T-cell (primary cell): ENCODE measurements at regions not wholly inside any gene's neighbourhood (a gene's known extent, or its start where the extent isn't known, plus 50 kb on each side); places are given as distances from the start of the nearest gene placed in this dataset.
"Not testable (repeated sequence)": the region's sequence is repeated elsewhere in the genome, so short reads cannot be mapped to it uniquely, and the experiment has no call there.

Experiments used
- ATAC-seq, 4 experiments: fragments of 200-7000 bp in 3 of 4; fragments of 150-1000 bp in 1 of 4; cut with Tn5 transposase; replicated peaks in 1 of 4; 1 replicate in 3 of 4; 2 replicates in 1 of 4; pipeline ENCODE4 v1.10.0; 2021; ENCODE audit warnings: moderate library complexity in 3 of 4, mild to moderate bottlenecking in 2 of 4, moderate number of reproducible peaks in 1 of 4
- CTCF ChIA-PET, 2 donors: fragments of 300-600 bp; sonication (Branson Sonifier 250); formaldehyde crosslinking; loops; one replicate each; lab custom pipeline; 2022; ENCODE audit warnings: antibody characterized with exemption in 2 of 2; lab: Charles Lee
- POLR2A ChIA-PET, 2 donors: fragments of 300-600 bp; sonication (Branson Sonifier 250); formaldehyde crosslinking; loops; one replicate each; lab custom pipeline; 2022; ENCODE audit warnings: antibody characterized with exemption in 2 of 2; lab: Charles Lee
- DNase-seq, 35 experiments: peaks; one replicate each; pipeline versions ENCODE4 v3.0.0 to v3.0.0-alpha.2; 2013 to 2023
- H3K27ac ChIP-seq: one replicate; pipeline ENCODE4 v1.5.1; 2013; ENCODE audit warnings: low read length
- H3K27me3 ChIP-seq, 2 experiments: replicated peaks in 1 of 2; 1 replicate in 1 of 2; 2 replicates in 1 of 2; pipeline versions ENCODE4 v1.6.1 to v1.7.0; 2013; ENCODE audit warnings: low read length in 1 of 2, mixed read lengths in 1 of 2; ENCODE audit not compliant: control insufficient read depth in 2 of 2, insufficient read depth in 2 of 2; ENCODE audit errors: extremely low read depth in 1 of 2
- H3K36me3 ChIP-seq, 2 donors: 1 replicate in 1 of 2; 2 replicates in 1 of 2; pipeline versions ENCODE4 v1.6.1 to v1.7.0; 2013; ENCODE audit warnings: low read length in 1 of 2; ENCODE audit not compliant: control insufficient read depth in 2 of 2, insufficient read depth in 1 of 2; ENCODE audit errors: extremely low read depth in 1 of 2
- H3K4me1 ChIP-seq, 2 experiments: 1 replicate in 1 of 2; 2 replicates in 1 of 2; pipeline versions ENCODE4 v1.6.1 to v1.7.0; 2013; ENCODE audit warnings: low read length in 2 of 2, mixed read lengths in 1 of 2; ENCODE audit not compliant: insufficient read depth in 2 of 2, control insufficient read depth in 1 of 2; ENCODE audit errors: extremely low read depth in 1 of 2
- H3K4me3 ChIP-seq, 2 donors: 1 replicate in 1 of 2; 2 replicates in 1 of 2; pipeline versions ENCODE4 v1.5.1 to v1.7.0; 2013; ENCODE audit warnings: mild to moderate bottlenecking in 2 of 2, low read length in 1 of 2, moderate library complexity in 1 of 2; ENCODE audit not compliant: control insufficient read depth in 1 of 2; ENCODE audit errors: extremely low read depth in 1 of 2
- H3K9me3 ChIP-seq: 2 replicates; pipeline ENCODE4 v1.7.0; 2013
- H3K27ac Mint-ChIP-seq, 2 donors: one replicate each; pipeline ENCODE4 v1.8.0; 2020 to 2021; ENCODE audit warnings: mild to moderate bottlenecking in 2 of 2, mixed read lengths in 2 of 2
- H3K27me3 Mint-ChIP-seq, 2 donors: one replicate each; pipeline ENCODE4 v1.8.0; 2021 to 2022; ENCODE audit warnings: mixed read lengths in 2 of 2
- H3K36me3 Mint-ChIP-seq: one replicate; pipeline ENCODE4 v1.8.0; 2021; ENCODE audit warnings: mixed read lengths
- H3K4me1 Mint-ChIP-seq, 3 donors: one replicate each; pipeline ENCODE4 v1.8.0; 2020 to 2022; ENCODE audit warnings: mixed read lengths in 3 of 3, mild to moderate bottlenecking in 1 of 3
- H3K4me3 Mint-ChIP-seq, 3 donors: one replicate each; pipeline ENCODE4 v1.8.0; 2020 to 2022; ENCODE audit warnings: mild to moderate bottlenecking in 3 of 3, mixed read lengths in 3 of 3, moderate library complexity in 3 of 3
- H3K9me3 Mint-ChIP-seq, 3 donors: one replicate each; pipeline ENCODE4 v1.8.0; 2020 to 2022; ENCODE audit warnings: mixed read lengths in 3 of 3
- WGBS: methylation state at CpG from one replicate; pipeline ENCODE4 v1.1.5; 2013; ENCODE audit warnings: missing lambda C conversion rate; ENCODE audit not compliant: insufficient coverage; 5-methylcytosine and 5-hydroxymethylcytosine counted together

- H3K36me3 ChIP-seq: no peaks in the 10 kb centered on the region
Measured at GRCh38 chrX:106286053-106286650, 118.0 kb downstream of the PWWP3B start.

GRCh38 chrX:106290778-106291177 lies 122.7 kb downstream of the PWWP3B start:
- POLR2A ChIA-PET, H3K36me3 ChIP-seq, H3K27ac Mint-ChIP-seq, H3K36me3 Mint-ChIP-seq, H3K27ac ChIP-seq, H3K27me3 ChIP-seq, ATAC-seq, H3K4me3 ChIP-seq, H3K9me3 Mint-ChIP-seq, H3K9me3 ChIP-seq, H3K4me3 Mint-ChIP-seq, CTCF ChIA-PET, H3K4me1 Mint-ChIP-seq, DNase-seq, H3K4me1 ChIP-seq, H3K27me3 Mint-ChIP-seq: not testable (repeated sequence)
- WGBS: no CpG with 5 or more reads among the region's 5 CpGs

More at GRCh38 chrX:106286053-106286650, 118.0 kb downstream of the PWWP3B start:
- Mint-ChIP-seq H3K9me3 (no peaks in the 10 kb centered on the region), H3K27ac (no peak overlapping the region), H3K27me3 (peaks cover 0 to 4% of the 10 kb centered on the region in 2 donors), H3K36me3 (no peaks in the 10 kb centered on the region), H3K4me1 (no peaks in the 10 kb centered on the region), H3K4me3 (no peak overlapping the region)
- POLR2A ChIA-PET: interaction anchor here in 1 of 2 donors (0.6 kb wide), 1 partner anchor 136 kb away, joined by 3 read pairs; no protein-coding TSS in a partner anchor
- H3K27ac ChIP-seq: no peak overlapping the region
- no peaks in the 10 kb centered on the region for H3K4me1 ChIP-seq
- CTCF ChIA-PET: no interaction called here
- no peaks in the 10 kb centered on the region for H3K9me3 ChIP-seq
- DNase-seq (no peak), ATAC-seq (no peak)
- no peak overlapping the region for H3K4me3 ChIP-seq
- WGBS: no CpG with 5 or more reads among the region's 1 CpG
- peaks cover 0 to 1% of the 10 kb centered on the region in 2 experiments for H3K27me3 ChIP-seq

- H3K9me3 Mint-ChIP-seq, H3K27me3 Mint-ChIP-seq, H3K4me1 ChIP-seq, H3K4me3 ChIP-seq, H3K27me3 ChIP-seq, H3K27ac ChIP-seq, CTCF ChIA-PET, H3K36me3 Mint-ChIP-seq, H3K36me3 ChIP-seq, H3K9me3 ChIP-seq, DNase-seq, ATAC-seq, POLR2A ChIA-PET, H3K27ac Mint-ChIP-seq, H3K4me1 Mint-ChIP-seq, H3K4me3 Mint-ChIP-seq: not testable (repeated sequence)
- no CpG with 5 or more reads among the region's 9 CpGs for WGBS
Measured at GRCh38 chrX:106291779-106292390, 123.8 kb downstream of the PWWP3B start.

GRCh38 chrX:106300239-106300638 lies 132.1 kb downstream of the PWWP3B start:
- WGBS: no CpG with 5 or more reads among the region's 2 CpGs
- no peak overlapping the region for H3K4me3 ChIP-seq
- no peak overlapping the region for H3K27ac Mint-ChIP-seq
- H3K4me1 ChIP-seq: no peaks in the 10 kb centered on the region
- ATAC-seq (no peak), DNase-seq (no peak)
- no peaks in the 10 kb centered on the region for H3K27me3 ChIP-seq
- ChIA-PET POLR2A (no interaction called here), CTCF (no interaction called here)
- H3K4me1 Mint-ChIP-seq: no peaks in the 10 kb centered on the region
- H3K36me3 ChIP-seq: no peaks in the 10 kb centered on the region
- H3K27me3 Mint-ChIP-seq: peaks cover 0 to 3% of the 10 kb centered on the region in 2 donors
- H3K9me3 Mint-ChIP-seq: no peaks in the 10 kb centered on the region
- no peaks in the 10 kb centered on the region for H3K36me3 Mint-ChIP-seq
- H3K4me3 Mint-ChIP-seq: no peak overlapping the region
- H3K9me3 ChIP-seq: no peaks in the 10 kb centered on the region
- no peak overlapping the region for H3K27ac ChIP-seq

GRCh38 chrX:106300656-106301055 lies 132.6 kb downstream of the PWWP3B start:
- no peak for DNase-seq
- H3K4me1 Mint-ChIP-seq: no peaks in the 10 kb centered on the region
- H3K36me3 Mint-ChIP-seq: no peaks in the 10 kb centered on the region
- ATAC-seq: no peak
- peaks cover 0 to 4% of the 10 kb centered on the region in 2 donors for H3K27me3 Mint-ChIP-seq
- POLR2A ChIA-PET: no interaction called here
- H3K4me1 ChIP-seq: no peaks in the 10 kb centered on the region
- no peak overlapping the region for H3K27ac Mint-ChIP-seq
- CTCF ChIA-PET: no interaction called here
- no peak overlapping the region for H3K4me3 Mint-ChIP-seq
- H3K27me3 ChIP-seq: no peaks in the 10 kb centered on the region
- H3K27ac ChIP-seq: no peak overlapping the region
- no peaks in the 10 kb centered on the region for H3K9me3 Mint-ChIP-seq
- no peaks in the 10 kb centered on the region for H3K36me3 ChIP-seq
- no peaks in the 10 kb centered on the region for H3K9me3 ChIP-seq
- H3K4me3 ChIP-seq: no peak overlapping the region
- 56% methylated on average over 2 of the region's 3 CpGs for WGBS

- no peaks in the 10 kb centered on the region for H3K4me1 ChIP-seq
- no peak overlapping the region for H3K4me3 ChIP-seq
- ATAC-seq (no peak), DNase-seq (no peak)
- H3K27me3 ChIP-seq: no peaks in the 10 kb centered on the region
- H3K27ac ChIP-seq: no peak overlapping the region
- no CpG with 5 or more reads among the region's 2 CpGs for WGBS
- Mint-ChIP-seq H3K36me3 (no peaks in the 10 kb centered on the region), H3K27me3 (peaks cover 0 to 6% of the 10 kb centered on the region in 2 donors), H3K4me1 (no peaks in the 10 kb centered on the region), H3K27ac (no peak overlapping the region), H3K9me3 (no peaks in the 10 kb centered on the region), H3K4me3 (no peak overlapping the region)
- no peaks in the 10 kb centered on the region for H3K9me3 ChIP-seq
- ChIA-PET POLR2A (no interaction called here), CTCF (no interaction called here)
- no peaks in the 10 kb centered on the region for H3K36me3 ChIP-seq
Measured at GRCh38 chrX:106302304-106302703, 134.2 kb downstream of the PWWP3B start.
